Spleen (tissue), 7 donors: ENCODE measurements at regions not wholly inside any gene's neighbourhood (a gene's known extent, or its start where the extent isn't known, plus 50 kb on each side); places are given as distances from the start of the nearest gene placed in this dataset.

Source experiments
- POLR2A ChIP-seq, 3 donors: fragments of 450-650 bp; IDR thresholded peaks; one replicate each; pipeline ENCODE4 v1.5.1; 2017; ENCODE audit warnings: antibody characterized with exemption in 3 of 3, mild to moderate bottlenecking in 1 of 3
- POLR2AphosphoS5 ChIP-seq, 3 donors: sonication (generic); formaldehyde crosslinking; IDR thresholded peaks; one replicate each; pipeline ENCODE4 v1.5.1; 2017; ENCODE audit warnings: antibody characterized with exemption in 3 of 3
- TF ChIP-seq, protein P1 (sequence below), 11 experiments: fragments of 200-600 bp in 7 of 11; fragments of 450-650 bp in 4 of 11; sonication (generic) in 4 of 11; IDR thresholded peaks in 8 of 11; conservative IDR thresholded peaks in 3 of 11; 1 replicate in 7 of 11; 2 replicates in 4 of 11; pipeline versions ENCODE4 v1.4.0 to v1.8.0; 2016 to 2021; ENCODE audit warnings: antibody characterized with exemption in 11 of 11, inconsistent platforms in 4 of 11, mild to moderate bottlenecking in 1 of 11
- donor health status: DM: no; HTN: no; CAD: no; lungs with moderate emphysema.
- donor health status: DM: no; HTN: no; CAD: no.
- donor health status: DM: no; HTN: no; CAD: no.

- TF ChIP-seq, protein P1, sequence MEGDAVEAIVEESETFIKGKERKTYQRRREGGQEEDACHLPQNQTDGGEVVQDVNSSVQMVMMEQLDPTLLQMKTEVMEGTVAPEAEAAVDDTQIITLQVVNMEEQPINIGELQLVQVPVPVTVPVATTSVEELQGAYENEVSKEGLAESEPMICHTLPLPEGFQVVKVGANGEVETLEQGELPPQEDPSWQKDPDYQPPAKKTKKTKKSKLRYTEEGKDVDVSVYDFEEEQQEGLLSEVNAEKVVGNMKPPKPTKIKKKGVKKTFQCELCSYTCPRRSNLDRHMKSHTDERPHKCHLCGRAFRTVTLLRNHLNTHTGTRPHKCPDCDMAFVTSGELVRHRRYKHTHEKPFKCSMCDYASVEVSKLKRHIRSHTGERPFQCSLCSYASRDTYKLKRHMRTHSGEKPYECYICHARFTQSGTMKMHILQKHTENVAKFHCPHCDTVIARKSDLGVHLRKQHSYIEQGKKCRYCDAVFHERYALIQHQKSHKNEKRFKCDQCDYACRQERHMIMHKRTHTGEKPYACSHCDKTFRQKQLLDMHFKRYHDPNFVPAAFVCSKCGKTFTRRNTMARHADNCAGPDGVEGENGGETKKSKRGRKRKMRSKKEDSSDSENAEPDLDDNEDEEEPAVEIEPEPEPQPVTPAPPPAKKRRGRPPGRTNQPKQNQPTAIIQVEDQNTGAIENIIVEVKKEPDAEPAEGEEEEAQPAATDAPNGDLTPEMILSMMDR (IDR thresholded peaks at IDR 0.05 in 8 of 11, conservative IDR thresholded peaks at IDR 0.05 in 3 of 11) = no peak
- TF ChIP-seq POLR2AphosphoS5 (IDR thresholded peaks at IDR 0.05) (no peak), POLR2A (IDR thresholded peaks at IDR 0.05) (no peak)
Observed at GRCh38 chrX:7746856-7747255, 96.1 kb upstream of the VCX start.
